Stimulated activated CD8-positive, alpha-beta memory T cell treated with anti-CD3 and anti-CD28 coated beads, Interleukin-12 subunit alpha, Interleukin-12 subunit beta, amount 100 ng/mL, for 1 hour (primary cell): ENCODE measurements at regions not wholly inside any gene's neighbourhood (a gene's known extent, or its start where the extent isn't known, plus 50 kb on each side); places are given as distances from the start of the nearest gene placed in this dataset.
"Not testable (repeated sequence)": the region's sequence is repeated elsewhere in the genome, so short reads cannot be mapped to it uniquely, and the experiment has no call there.

ENCODE experiments used
- DNase-seq: peaks from one replicate; pipeline ENCODE4 v3.0.0-alpha.2; 2020; ENCODE audit warnings: low read depth

GRCh38 chr10:113470372-113471240 is 82.2 kb upstream of the HABP2 start:
- no peak for DNase-seq

DNA sequence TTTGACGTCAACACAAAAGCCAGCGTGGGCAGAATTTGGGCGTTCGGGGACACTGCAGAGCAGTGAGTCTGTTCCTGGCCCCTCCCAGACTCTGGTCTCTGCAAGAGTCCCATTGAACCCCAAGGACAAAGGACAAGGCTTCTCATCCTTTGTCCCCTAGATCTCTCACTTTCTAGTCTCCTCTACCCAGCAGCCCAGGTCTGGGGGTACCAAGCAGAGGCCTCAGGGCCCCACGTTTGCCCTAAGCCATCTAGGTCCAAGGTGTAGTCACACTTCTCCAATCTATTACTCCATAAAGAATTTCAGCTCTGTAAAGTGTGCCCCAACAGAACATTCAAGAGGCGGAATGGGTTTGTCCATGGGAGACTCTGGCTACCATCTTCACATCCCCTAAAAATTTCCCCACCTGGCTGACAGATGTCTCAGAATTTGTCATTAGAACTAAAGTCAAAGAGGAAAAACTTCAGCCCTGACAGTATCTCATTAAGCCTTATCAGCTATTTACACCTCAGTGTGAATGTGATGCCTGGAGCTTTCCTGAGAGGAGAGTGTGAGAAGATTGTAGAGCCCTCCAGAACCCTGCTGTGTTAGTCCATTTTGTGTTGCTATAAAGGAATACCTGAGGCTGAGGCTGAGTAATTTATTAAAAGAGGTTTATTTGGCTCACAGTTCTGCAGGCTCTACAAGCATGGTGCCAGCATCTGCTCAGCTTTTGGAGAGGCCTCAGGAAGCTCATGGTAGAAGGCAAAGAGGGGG is 81.4 kb upstream of the HABP2 start:
- no peak for DNase-seq

DNA sequence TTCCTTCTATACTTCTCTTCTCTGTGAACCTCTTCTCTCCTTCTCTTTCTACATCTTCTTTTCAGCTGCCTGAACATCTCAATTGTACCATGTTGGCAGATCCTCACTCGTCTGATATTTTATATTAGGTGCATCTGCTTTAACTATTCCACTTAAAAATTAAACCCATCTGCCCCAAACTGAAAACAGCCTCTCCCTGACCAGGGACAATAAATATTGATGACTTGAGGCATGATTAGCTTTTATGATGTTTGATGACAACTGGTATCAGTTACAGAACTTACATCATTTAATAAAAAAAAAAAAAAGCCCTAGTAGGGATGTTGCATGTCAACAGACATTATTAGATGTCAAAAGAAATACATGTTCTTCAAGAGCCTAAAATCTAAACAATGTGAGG is 79.8 kb upstream of the HABP2 start:
- no peak for DNase-seq

DNA sequence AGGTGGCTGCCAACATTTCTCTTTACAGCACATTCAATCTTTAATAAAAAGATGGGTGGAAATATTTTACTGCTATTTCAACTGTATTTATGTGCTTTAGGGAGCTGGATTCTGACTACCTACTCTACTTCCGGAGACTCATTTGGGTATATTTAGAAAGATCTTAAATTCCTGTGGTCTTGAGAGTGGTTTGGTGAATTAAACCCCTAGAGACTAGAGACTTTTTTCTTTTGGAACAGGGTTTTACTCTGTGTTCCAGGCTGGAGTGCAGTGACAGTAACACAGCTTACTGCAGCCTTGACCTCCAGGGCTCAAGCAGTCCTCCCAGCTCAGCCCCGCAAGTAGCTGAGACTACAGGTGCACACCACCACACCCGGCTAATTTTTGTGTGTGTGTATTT is 79.0 kb upstream of the HABP2 start:
- no peak for DNase-seq

- no peak for DNase-seq
Observed at GRCh38 chr10:113474752-113475151, 78.1 kb upstream of the HABP2 start.

GRCh38 chr10:113475381-113475807 is 77.5 kb upstream of the HABP2 start:
- DNase-seq, result no peak

GRCh38 chr10:113476191-113476590 is 76.7 kb upstream of the HABP2 start:
- no peak for DNase-seq

DNA sequence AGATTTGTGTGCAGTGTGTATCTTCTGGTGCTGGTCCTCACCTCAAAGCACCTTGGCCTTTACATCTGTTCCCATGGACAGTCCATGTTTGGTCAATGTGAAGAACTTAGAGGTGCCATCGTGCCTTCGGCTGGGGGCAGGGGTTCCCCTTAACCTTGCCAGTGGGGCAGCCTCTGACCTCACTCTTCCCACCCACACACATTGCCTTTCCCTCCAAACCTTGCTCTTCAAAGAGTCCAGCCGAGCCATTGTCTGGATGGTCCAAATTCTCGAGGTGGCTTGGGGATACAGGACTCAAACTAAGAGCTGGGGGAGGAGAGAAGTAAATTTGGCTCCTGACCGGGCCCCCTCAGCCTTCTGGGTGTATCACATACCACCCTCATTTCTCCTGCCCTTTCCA is 76.2 kb upstream of the HABP2 start:
- DNase-seq, result no peak

DNA sequence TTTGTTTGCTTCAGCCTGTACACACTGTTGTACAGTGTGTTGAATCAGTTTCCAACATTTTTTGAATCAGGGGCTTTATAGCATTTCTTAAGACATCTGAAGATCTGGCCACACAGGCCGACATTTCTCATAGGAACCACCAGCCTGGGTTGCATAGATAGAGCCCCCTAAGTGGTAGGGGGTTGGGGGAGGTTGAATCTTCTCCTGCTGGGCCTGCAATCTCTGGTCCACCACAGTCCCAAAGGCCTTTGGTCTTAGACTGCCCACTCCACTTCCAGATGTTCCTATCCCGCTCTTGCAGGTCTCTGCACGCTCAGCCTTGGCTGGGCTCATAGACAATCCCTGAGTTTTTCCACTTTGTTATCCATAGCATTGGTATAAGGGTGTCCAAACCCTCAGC is 75.4 kb upstream of the HABP2 start:
- DNase-seq, result no peak

DNA sequence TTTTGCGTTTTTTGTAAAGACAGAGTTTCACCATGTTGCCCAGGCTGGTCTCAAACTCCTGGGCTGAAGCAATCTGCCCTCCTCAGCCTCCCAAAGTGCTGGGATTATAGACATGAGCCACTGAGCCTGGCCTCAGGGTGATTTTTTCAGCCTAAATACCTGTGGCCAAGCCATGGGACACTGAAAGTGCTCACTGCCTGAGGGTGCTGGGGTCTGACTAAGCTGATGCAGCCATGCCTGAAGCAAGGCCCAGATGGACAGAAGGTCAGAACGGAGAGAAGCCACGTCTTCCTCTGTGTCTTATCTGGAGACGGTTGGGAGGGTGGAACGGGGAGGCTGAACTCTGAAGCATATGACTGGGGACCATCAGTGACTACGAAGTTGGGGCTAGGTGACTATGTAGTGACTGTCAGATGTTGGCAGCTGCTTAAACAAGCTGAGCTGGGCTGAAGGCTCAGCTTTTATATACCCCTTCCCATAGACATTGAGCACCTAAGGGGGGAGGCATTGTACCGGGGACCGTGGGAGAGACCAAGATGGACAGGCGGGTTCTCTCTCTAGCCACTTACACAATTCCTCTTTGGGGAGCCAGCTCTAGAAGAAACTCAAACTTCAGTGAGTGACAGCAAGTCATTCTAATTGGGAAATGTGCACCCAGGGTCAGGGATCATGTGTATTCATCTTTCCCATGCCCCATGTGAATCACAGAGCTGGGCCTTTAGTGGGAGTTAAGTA is 73.3 kb upstream of the HABP2 start:
- DNase-seq, result no peak

DNA sequence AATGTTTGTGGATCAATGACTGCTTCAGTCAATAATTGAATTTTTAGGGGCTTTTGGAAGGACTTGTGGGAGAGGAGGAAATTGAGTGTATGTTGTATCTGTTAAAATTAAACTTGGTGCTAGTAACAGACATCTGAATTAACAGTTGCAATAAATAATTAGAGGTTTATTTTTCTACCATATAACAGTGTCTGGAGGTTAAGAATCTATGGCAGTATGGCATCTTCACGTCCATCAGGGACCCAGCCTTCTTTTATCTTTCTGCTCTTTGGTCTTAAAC is 72.8 kb upstream of the HABP2 start:
- no peak for DNase-seq

GRCh38 chr10:113480851-113481502 is 71.9 kb upstream of the HABP2 start:
- no peak for DNase-seq

GRCh38 chr10:113484487-113484886 is 68.4 kb upstream of the HABP2 start:
- no peak for DNase-seq

DNA sequence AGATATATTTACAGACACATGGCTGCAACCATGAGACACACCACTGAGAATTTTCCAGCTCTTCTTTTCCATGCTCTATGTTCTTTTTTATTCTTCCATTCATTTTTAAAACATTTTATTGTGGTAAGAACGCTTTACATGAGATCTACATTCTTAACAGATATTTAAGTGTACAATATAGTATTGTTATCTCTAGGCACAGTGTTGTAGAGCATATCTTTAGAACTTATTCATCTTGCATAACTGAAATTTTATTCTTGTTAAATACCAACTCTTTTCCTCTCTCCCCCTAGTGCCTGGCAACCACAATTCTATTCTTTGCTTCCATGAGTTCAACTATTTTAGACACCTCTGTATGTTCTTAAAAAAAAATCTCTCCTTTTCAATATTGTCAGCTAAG is 67.1 kb upstream of the HABP2 start:
- no peak for DNase-seq

GRCh38 chr10:113486531-113486930 is 66.3 kb upstream of the HABP2 start:
- no peak for DNase-seq

DNA sequence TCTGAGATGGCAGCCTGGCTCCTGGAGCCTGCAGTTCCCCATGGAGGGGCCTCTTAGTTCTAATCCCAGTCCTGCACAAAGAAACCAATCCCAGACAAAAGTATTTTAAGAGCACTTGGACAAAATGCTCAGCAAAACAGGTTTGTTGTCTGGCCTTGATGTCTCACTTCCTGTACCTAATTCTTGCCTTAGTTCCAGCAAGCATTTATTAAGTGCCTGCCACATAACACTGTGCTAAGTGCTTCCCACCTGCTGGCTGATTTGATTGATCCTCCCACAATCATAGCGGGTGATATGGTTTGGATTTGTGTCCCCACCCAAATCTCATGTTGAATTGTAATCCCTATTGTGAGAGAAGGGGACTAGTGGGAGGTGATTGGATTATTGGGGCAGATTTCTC is 65.7 kb upstream of the HABP2 start:
- DNase-seq, result no peak

- DNase-seq, result no peak
Observed at GRCh38 chr10:113488186-113488585, 64.7 kb upstream of the HABP2 start.

DNA sequence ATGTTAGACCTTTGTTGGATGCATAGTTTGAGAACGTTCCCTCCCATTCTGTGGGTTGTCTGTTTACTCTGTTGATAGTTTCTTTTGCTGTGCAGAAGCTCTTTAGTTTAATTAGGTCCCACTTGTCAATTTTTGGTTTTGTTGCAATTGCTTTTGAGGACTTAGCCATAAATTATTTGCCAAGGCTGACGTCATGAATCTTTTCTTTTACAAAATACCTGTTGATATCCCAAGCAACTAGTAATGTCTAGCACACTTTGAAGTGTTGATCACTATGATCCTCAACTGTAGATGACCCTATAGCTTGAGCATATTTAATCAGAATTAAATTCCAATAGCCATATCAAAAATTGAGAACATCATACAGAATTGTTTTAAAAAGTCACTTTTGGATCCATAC is 63.3 kb upstream of the HABP2 start:
- DNase-seq, result not testable (repeated sequence)

DNA sequence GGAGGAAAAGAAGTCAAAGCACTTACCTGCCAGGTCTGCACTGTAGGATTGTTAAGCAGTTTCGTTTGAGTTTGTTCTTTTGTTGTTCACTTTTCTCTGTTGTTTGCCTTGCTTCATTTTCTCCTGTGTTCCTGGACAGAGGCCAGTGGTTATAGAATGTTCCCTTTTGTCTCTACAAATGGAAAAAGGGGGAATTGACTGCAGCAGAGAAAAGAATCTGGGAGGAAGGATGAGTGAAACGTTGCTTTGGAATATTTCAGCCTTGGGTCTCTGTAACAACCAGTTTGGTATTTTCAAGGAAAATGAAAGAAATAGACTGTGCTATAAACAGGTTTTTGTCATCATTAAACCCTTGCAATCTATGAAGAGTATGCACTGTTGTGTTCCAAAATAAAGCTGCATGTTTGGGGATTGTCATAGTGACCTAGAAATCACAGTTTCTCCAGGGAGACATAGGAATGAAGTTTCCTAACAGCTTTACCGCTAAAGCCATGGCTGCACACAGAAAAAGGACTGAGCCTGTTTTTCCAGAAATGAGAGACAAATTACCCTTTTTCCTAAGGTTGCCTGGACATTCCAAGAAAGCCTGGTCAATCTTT is 60.8 kb upstream of the HABP2 start:
- DNase-seq, result no peak

DNA sequence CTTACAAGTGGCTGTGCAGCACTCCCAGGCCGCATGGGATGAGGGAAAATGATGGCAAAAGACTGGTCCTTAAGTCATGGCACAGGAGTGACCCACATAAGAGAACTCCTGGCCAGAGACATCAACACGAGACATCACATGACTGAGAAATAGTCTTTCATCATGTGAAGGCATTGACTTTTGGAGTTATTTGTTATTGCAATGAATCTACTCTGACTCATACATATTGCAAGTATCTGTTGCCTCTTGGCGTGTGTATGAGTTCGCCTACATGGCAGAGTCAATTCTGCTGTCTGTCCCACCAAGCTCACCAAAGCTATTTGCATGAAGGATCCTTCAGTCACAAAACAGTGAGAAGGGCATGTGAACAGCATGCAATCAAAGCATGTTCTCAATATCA is 59.7 kb upstream of the HABP2 start:
- DNase-seq, result no peak

GRCh38 chr10:113493882-113494301 is 59.0 kb upstream of the HABP2 start:
- DNase-seq, result no peak

DNA sequence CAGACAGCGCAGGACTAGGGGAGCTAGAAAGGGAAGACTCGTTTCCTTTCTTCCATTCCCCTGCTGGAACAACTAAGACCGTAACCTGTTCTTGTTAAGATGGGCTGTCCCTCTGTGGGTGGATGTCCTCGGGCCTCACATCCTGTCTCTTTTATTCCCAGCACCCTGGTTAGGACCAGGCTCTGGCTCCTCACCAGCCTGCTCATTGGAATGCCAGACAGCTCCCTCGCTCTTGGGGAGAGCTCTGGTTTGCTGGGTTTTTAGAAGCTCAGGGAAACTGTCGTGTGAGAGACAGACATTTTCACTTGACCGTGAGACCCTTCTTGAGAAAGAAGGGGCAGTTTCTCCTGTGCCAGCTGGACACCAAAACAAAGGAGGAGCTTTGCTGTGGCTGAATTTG is 58.1 kb upstream of the HABP2 start:
- no peak for DNase-seq
